NCI-H146 treated with DMSO at 0.1 percent for 48 hours (cell line): ENCODE measurements at regions not wholly inside any gene's neighbourhood (a gene's known extent, or its start where the extent isn't known, plus 50 kb on each side); places are given as distances from the start of the nearest gene placed in this dataset.
"Not testable (repeated sequence)": the region's sequence is repeated elsewhere in the genome, so short reads cannot be mapped to it uniquely, and the experiment has no call there.

Source experiments
- DNase-seq: peaks from one replicate; lab custom pipeline; 2025; ENCODE audit not compliant: unreplicated experiment; lab: John Stamatoyannopoulos, UW

- DNase-seq: peak; percentile 7
Observed at GRCh38 chr20:22690616-22691179, 106.3 kb upstream of the FOXA2 start.

GRCh38 chr20:22691369-22692118 is 107.2 kb upstream of the FOXA2 start:
- DNase-seq: peak; percentile 63

- no peak for DNase-seq
Observed at GRCh38 chr20:22692119-22692475, 107.7 kb upstream of the FOXA2 start.

GRCh38 chr20:22692620-22693019 is 108.2 kb upstream of the FOXA2 start:
- DNase-seq: not testable (repeated sequence)

GRCh38 chr20:22696759-22697158 is 112.4 kb upstream of the FOXA2 start:
- no peak for DNase-seq

- DNase-seq: no peak
Observed at GRCh38 chr20:22698259-22698842, 114.0 kb upstream of the FOXA2 start.

- no peak for DNase-seq
Observed at GRCh38 chr20:22699396-22699795, 115.0 kb upstream of the FOXA2 start.

GRCh38 chr20:22700367-22700766 is 116.0 kb upstream of the FOXA2 start:
- no peak for DNase-seq

- DNase-seq: no peak
Observed at GRCh38 chr20:22701679-22702308, 117.4 kb upstream of the FOXA2 start.

GRCh38 chr20:22703843-22704242 is 119.5 kb upstream of the FOXA2 start:
- no peak for DNase-seq

- no peak for DNase-seq
Observed at GRCh38 chr20:22711971-22712755, 127.8 kb upstream of the FOXA2 start.

GRCh38 chr20:22716821-22717351 is 132.5 kb upstream of the FOXA2 start:
- no peak for DNase-seq

GRCh38 chr20:22717466-22717865 is 133.1 kb upstream of the FOXA2 start:
- DNase-seq: no peak

- no peak for DNase-seq
Observed at GRCh38 chr20:22719167-22719591, 134.8 kb upstream of the FOXA2 start.

- DNase-seq: no peak
Observed at GRCh38 chr20:22720206-22720605, 135.8 kb upstream of the FOXA2 start.

- no peak for DNase-seq
Observed at GRCh38 chr20:22722811-22723210, 138.4 kb upstream of the FOXA2 start.

GRCh38 chr20:22723659-22724058 is 139.3 kb upstream of the FOXA2 start:
- DNase-seq: no peak

GRCh38 chr20:22728146-22728745 is 143.9 kb upstream of the FOXA2 start:
- no peak for DNase-seq

GRCh38 chr20:22729180-22729579 is 144.8 kb upstream of the FOXA2 start:
- no peak for DNase-seq

GRCh38 chr20:22729616-22730236 is 145.4 kb upstream of the FOXA2 start:
- no peak for DNase-seq
